ENCODE measurements at regions not wholly inside any gene's neighbourhood (a gene's known extent, or its start where the extent isn't known, plus 50 kb on each side); places are given as distances from the start of the nearest gene placed in this dataset.

DNA sequence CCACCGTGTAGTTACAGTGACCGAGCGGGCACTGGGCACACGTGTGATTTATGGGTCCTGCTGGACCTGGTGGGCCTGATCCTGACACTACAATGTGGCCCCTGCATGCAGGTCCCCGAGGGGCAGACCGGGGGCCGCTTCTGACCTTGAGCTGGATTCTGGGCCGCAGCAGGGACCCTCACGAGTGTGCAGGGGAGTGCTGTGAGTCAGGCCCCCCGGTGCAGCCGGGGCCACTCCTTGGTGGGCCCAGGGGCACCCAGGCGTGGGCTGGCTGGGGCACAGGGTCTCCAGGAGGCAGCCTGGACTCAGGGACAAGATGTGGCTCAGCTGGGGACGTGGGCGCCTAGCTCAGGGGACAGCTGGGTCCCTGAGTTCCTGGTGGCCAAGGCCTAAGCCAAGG, 77.5 kb upstream of the TTC34 start:
- Histone ChIP-seq H3K4me1 (ENCODE audit: control insufficient read depth in 1 of 2, low read depth in 2 of 2) (peaks cover 0 to 18% of the 10 kb centered on the region in 2 donors), H3K9me3 (no peaks in the 10 kb centered on the region), H3K27ac (no peak overlapping the region), H3K36me3 (no peaks in the 10 kb centered on the region), H3K27me3 (replicated peaks; ENCODE audit: insufficient read depth) (no peaks in the 10 kb centered on the region), H3K4me3 (no peak overlapping the region)
- DNase-seq (ENCODE audit: low spot score) (no peak), ATAC-seq (ENCODE audit: insufficient number of reproducible peaks, low FRiP score, low read depth) (no peak)
- TF ChIP-seq, protein P1, sequence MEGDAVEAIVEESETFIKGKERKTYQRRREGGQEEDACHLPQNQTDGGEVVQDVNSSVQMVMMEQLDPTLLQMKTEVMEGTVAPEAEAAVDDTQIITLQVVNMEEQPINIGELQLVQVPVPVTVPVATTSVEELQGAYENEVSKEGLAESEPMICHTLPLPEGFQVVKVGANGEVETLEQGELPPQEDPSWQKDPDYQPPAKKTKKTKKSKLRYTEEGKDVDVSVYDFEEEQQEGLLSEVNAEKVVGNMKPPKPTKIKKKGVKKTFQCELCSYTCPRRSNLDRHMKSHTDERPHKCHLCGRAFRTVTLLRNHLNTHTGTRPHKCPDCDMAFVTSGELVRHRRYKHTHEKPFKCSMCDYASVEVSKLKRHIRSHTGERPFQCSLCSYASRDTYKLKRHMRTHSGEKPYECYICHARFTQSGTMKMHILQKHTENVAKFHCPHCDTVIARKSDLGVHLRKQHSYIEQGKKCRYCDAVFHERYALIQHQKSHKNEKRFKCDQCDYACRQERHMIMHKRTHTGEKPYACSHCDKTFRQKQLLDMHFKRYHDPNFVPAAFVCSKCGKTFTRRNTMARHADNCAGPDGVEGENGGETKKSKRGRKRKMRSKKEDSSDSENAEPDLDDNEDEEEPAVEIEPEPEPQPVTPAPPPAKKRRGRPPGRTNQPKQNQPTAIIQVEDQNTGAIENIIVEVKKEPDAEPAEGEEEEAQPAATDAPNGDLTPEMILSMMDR (IDR thresholded peaks at IDR 0.05): no peak

DNA sequence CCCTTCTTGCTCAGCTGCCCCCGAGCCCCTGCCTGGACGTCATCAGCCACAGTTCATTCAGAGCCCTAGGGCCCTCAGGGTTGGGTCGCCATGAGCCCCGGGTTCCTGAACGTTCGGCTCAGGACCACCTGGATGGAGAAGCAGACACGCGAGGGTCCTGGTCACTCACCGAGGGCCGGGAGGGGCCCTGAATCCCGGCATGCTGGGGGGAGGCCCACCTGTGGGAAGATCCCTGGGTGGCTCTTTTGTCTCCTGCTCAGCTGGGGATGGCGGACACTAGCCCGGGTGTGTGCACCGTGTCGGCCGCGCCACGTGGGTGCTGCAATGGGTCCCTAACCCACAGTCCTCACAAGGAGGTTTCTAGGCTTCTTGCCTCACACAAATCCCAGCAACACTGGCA, 78.1 kb upstream of the TTC34 start:
- peaks cover 0 to 13% of the 10 kb centered on the region in 2 donors for H3K4me1 ChIP-seq (ENCODE audit: control insufficient read depth in 1 of 2, low read depth in 2 of 2)
- H3K36me3 ChIP-seq: no peaks in the 10 kb centered on the region
- no peak overlapping the region for H3K27ac ChIP-seq
- DNase-seq (ENCODE audit: low spot score): no peak
- no peak overlapping the region for H3K4me3 ChIP-seq
- H3K9me3 ChIP-seq: no peaks in the 10 kb centered on the region
- TF ChIP-seq, protein P1 (IDR thresholded peaks at IDR 0.05): no peak
- ATAC-seq (ENCODE audit: insufficient number of reproducible peaks, low FRiP score, low read depth): no peak
- H3K27me3 ChIP-seq (replicated peaks; ENCODE audit: insufficient read depth): no peaks in the 10 kb centered on the region

DNA sequence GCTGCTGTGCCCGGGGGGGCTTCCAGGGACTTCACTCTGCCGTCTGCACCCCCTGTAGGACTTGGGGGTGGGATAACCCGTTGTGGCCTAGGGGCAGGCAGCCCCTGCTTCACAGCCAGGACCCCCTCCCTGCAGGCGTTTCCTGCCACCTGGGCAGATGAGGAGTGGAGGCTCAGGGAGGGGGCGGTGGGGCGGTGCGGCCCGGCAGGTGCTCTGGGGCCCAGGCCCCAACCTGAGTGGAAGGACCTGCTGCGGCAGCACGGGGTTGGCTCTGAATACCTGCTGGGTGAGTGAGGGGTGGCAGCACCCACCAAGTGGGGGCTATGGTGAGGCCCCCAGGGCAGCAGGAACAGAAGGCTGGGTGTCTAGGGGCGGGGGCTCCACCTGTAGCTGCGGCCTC, 78.6 kb upstream of the TTC34 start:
- TF ChIP-seq, protein P1 (IDR thresholded peaks at IDR 0.05): no peak
- Histone ChIP-seq H3K27me3 (replicated peaks; ENCODE audit: insufficient read depth) (no peaks in the 10 kb centered on the region), H3K36me3 (no peaks in the 10 kb centered on the region), H3K4me1 (ENCODE audit: control insufficient read depth in 1 of 2, low read depth in 2 of 2) (peaks cover 0 to 8% of the 10 kb centered on the region in 2 donors), H3K9me3 (no peaks in the 10 kb centered on the region), H3K27ac (no peak overlapping the region), H3K4me3 (no peak overlapping the region)
- ATAC-seq (ENCODE audit: insufficient number of reproducible peaks, low FRiP score, low read depth): no peak
- no peak for DNase-seq (ENCODE audit: low spot score)

DNA sequence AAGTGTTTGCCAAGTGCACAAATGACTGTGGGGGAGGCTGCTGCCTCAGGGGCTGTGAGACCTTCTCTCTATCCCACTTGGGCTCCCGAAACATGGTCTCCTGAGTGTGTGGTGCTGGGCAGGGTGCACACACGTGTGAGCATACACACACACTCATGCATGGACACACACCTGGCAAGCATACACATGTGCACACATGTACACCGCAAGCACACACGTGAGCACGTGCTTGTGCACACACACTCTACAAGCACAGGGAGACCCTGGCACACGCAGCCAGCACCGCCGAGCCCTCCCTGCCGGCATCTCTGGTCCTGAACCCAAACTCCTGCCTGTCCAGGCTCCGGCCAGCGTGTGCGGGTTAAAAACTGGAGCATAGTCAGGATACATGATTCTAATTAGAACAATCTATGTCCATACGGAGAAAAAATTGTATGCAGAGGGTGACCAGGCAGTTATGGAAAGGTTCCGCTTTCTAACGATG, 79.4 kb upstream of the TTC34 start:
- H3K4me1 ChIP-seq (ENCODE audit: control insufficient read depth in 1 of 2, low read depth in 2 of 2): peaks cover 0 to under 1% of the 10 kb centered on the region in 2 donors
- no peak overlapping the region for H3K4me3 ChIP-seq
- H3K27me3 ChIP-seq (replicated peaks; ENCODE audit: insufficient read depth): no peaks in the 10 kb centered on the region
- no peak overlapping the region for H3K27ac ChIP-seq
- no peaks in the 10 kb centered on the region for H3K36me3 ChIP-seq
- ATAC-seq (ENCODE audit: insufficient number of reproducible peaks, low FRiP score, low read depth) (no peak), DNase-seq (ENCODE audit: low spot score) (no peak)
- TF ChIP-seq, protein P1 (IDR thresholded peaks at IDR 0.05): no peak
- H3K9me3 ChIP-seq: no peaks in the 10 kb centered on the region

DNA sequence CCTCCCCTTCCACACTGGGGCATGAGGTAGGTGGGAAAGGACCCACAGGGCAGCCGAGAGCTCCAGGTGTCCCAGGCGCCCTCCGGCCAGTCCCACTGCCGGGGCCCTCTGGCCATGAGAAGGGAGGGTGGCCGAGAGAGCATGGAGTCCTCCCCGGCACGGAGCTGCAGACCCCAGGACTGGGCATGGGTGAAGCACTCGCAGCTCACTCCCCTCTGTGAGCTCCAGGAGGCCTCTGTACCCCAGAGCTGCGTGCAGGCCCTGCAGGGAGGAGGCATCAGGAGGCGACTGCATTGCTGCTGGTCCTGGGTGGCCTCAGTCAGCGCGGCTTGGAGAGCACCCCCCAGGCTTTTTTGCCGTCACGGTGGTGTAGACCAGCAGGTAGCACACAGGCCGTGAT, 80.1 kb upstream of the TTC34 start:
- Histone ChIP-seq H3K4me3 (no peak overlapping the region), H3K9me3 (no peaks in the 10 kb centered on the region), H3K27me3 (replicated peaks; ENCODE audit: insufficient read depth) (no peaks in the 10 kb centered on the region), H3K36me3 (no peaks in the 10 kb centered on the region), H3K4me1 (ENCODE audit: control insufficient read depth in 1 of 2, low read depth in 2 of 2) (no peaks in the 10 kb centered on the region), H3K27ac (no peak overlapping the region)
- DNase-seq (ENCODE audit: low spot score) (no peak), ATAC-seq (ENCODE audit: insufficient number of reproducible peaks, low FRiP score, low read depth) (no peak)
- TF ChIP-seq, protein P1 (IDR thresholded peaks at IDR 0.05): no peak
